ENCODE measurements at regions not wholly inside any gene's neighbourhood (a gene's known extent, or its start where the extent isn't known, plus 50 kb on each side); places are given as distances from the start of the nearest gene placed in this dataset.

- no peak for TF ChIP-seq ZBTB40 (IDR thresholded peaks at IDR 0.05)
- no peak for TF ChIP-seq ZBTB40 (CRISPR knock-in tag; IDR thresholded peaks at IDR 0.05)
- TF ChIP-seq, protein P1, sequence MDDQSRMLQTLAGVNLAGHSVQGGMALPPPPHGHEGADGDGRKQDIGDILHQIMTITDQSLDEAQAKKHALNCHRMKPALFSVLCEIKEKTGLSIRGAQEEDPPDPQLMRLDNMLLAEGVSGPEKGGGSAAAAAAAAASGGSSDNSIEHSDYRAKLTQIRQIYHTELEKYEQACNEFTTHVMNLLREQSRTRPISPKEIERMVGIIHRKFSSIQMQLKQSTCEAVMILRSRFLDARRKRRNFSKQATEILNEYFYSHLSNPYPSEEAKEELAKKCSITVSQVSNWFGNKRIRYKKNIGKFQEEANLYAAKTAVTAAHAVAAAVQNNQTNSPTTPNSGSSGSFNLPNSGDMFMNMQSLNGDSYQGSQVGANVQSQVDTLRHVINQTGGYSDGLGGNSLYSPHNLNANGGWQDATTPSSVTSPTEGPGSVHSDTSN (CRISPR knock-in tag; IDR thresholded peaks at IDR 0.05; ENCODE audit: borderline replicate concordance), result no peak
These were observed 212.5 kb downstream of the C6orf118 start (continued) for GRCh38 chr6:165096868-165097267.

Measured in HepG2 (cell line).